ENCODE measurements at regions not wholly inside any gene's neighbourhood (a gene's known extent, or its start where the extent isn't known, plus 50 kb on each side); places are given as distances from the start of the nearest gene placed in this dataset.

GRCh38 chr4:155512817-155513216 lies 136.1 kb upstream of the MAP9 start:
- H4K20me1 ChIP-seq (ENCODE audit: insufficient read depth): no peaks in the 10 kb centered on the region
- H3K9me3 ChIP-seq (ENCODE audit: low read length): no peaks in the 10 kb centered on the region
- no peak overlapping the region for H3K27ac ChIP-seq (ENCODE audit: low read length)
- no peak for TF ChIP-seq TAF1 (IDR thresholded peaks at IDR 0.05; ENCODE audit: low read depth)
- no peak for TF ChIP-seq MXI1 (conservative IDR thresholded peaks at IDR 0.05; ENCODE audit: poor library complexity, severe bottlenecking)
- no peak for TF ChIP-seq CTCF (IDR thresholded peaks at IDR 0.05; ENCODE audit: poor library complexity, severe bottlenecking)
- no peak for TF ChIP-seq POLR2AphosphoS5 (IDR thresholded peaks at IDR 0.05)
- TF ChIP-seq EZH2 (IDR thresholded peaks at IDR 0.05; ENCODE audit: borderline replicate concordance, insufficient read depth, low read length, poor library complexity, severe bottlenecking): no peak
- TF ChIP-seq RAD21 (conservative IDR thresholded peaks at IDR 0.05): no peak
- no peak for TF ChIP-seq REST (IDR thresholded peaks at IDR 0.05; ENCODE audit: borderline replicate concordance)
- TF ChIP-seq SMC3 (conservative IDR thresholded peaks at IDR 0.05; ENCODE audit: poor library complexity): no peak
- no peak for TF ChIP-seq EP300 (conservative IDR thresholded peaks at IDR 0.05; ENCODE audit: poor library complexity, severe bottlenecking)
- no peaks in the 10 kb centered on the region for H3K79me2 ChIP-seq (replicated peaks; ENCODE audit: insufficient read depth, low read length)
- H3K36me3 ChIP-seq (ENCODE audit: insufficient read depth, low read length): no peaks in the 10 kb centered on the region
- H3F3A ChIP-seq (ENCODE audit: insufficient read depth, low read length, poor library complexity, severe bottlenecking): no peaks in the 10 kb centered on the region
- H3K27me3 ChIP-seq (ENCODE audit: insufficient read depth, low read depth, low read length): no peaks in the 10 kb centered on the region
- no peak overlapping the region for H3K4me3 ChIP-seq (ENCODE audit: low read length)
- H3K4me2 ChIP-seq (ENCODE audit: low read length): no peak overlapping the region
- H2AFZ ChIP-seq (ENCODE audit: low read depth, low read length): no peak overlapping the region
- no peak overlapping the region for H3K9ac ChIP-seq (ENCODE audit: low read length)
- no peaks in the 10 kb centered on the region for H3K9me2 ChIP-seq (ENCODE audit: insufficient read depth, low read length)

- TF ChIP-seq EZH2 (IDR thresholded peaks at IDR 0.05; ENCODE audit: borderline replicate concordance, insufficient read depth, low read length, poor library complexity, severe bottlenecking) (no peak), POLR2AphosphoS5 (IDR thresholded peaks at IDR 0.05) (no peak)
- Histone ChIP-seq H3K36me3 (ENCODE audit: insufficient read depth, low read length) (no peaks in the 10 kb centered on the region), H2AFZ (ENCODE audit: low read depth, low read length) (no peak overlapping the region), H3F3A (ENCODE audit: insufficient read depth, low read length, poor library complexity, severe bottlenecking) (no peaks in the 10 kb centered on the region), H4K20me1 (ENCODE audit: insufficient read depth) (no peaks in the 10 kb centered on the region), H3K4me2 (ENCODE audit: low read length) (no peak overlapping the region), H3K27ac (ENCODE audit: low read length) (no peak overlapping the region), H3K4me3 (ENCODE audit: low read length) (no peak overlapping the region), H3K27me3 (ENCODE audit: insufficient read depth, low read depth, low read length) (no peaks in the 10 kb centered on the region), H3K79me2 (replicated peaks; ENCODE audit: insufficient read depth, low read length) (no peaks in the 10 kb centered on the region), H3K9me2 (ENCODE audit: insufficient read depth, low read length) (no peaks in the 10 kb centered on the region), H3K9ac (ENCODE audit: low read length) (no peak overlapping the region), H3K9me3 (ENCODE audit: low read length) (no peaks in the 10 kb centered on the region)
These were observed 135.3 kb upstream of the MAP9 start for GRCh38 chr4:155512046-155512445.

GRCh38 chr4:155510771-155511170 lies 134.0 kb upstream of the MAP9 start:
- Histone ChIP-seq H3K9me2 (ENCODE audit: insufficient read depth, low read length) (no peaks in the 10 kb centered on the region), H2AFZ (ENCODE audit: low read depth, low read length) (no peak overlapping the region), H3K36me3 (ENCODE audit: insufficient read depth, low read length) (no peaks in the 10 kb centered on the region), H3K9me3 (ENCODE audit: low read length) (no peaks in the 10 kb centered on the region), H3K9ac (ENCODE audit: low read length) (no peak overlapping the region), H3K4me3 (ENCODE audit: low read length) (no peak overlapping the region), H3F3A (ENCODE audit: insufficient read depth, low read length, poor library complexity, severe bottlenecking) (no peaks in the 10 kb centered on the region), H3K79me2 (replicated peaks; ENCODE audit: insufficient read depth, low read length) (no peaks in the 10 kb centered on the region), H3K27ac (ENCODE audit: low read length) (no peak overlapping the region), H3K4me2 (ENCODE audit: low read length) (no peak overlapping the region), H4K20me1 (ENCODE audit: insufficient read depth) (no peaks in the 10 kb centered on the region), H3K27me3 (ENCODE audit: insufficient read depth, low read depth, low read length) (no peaks in the 10 kb centered on the region)
- TF ChIP-seq EP300 (conservative IDR thresholded peaks at IDR 0.05; ENCODE audit: poor library complexity, severe bottlenecking): no peak
- TF ChIP-seq RAD21 (conservative IDR thresholded peaks at IDR 0.05): no peak
- no peak for TF ChIP-seq EZH2 (IDR thresholded peaks at IDR 0.05; ENCODE audit: borderline replicate concordance, insufficient read depth, low read length, poor library complexity, severe bottlenecking)
- no peak for TF ChIP-seq SMC3 (conservative IDR thresholded peaks at IDR 0.05; ENCODE audit: poor library complexity)
- no peak for TF ChIP-seq MXI1 (conservative IDR thresholded peaks at IDR 0.05; ENCODE audit: poor library complexity, severe bottlenecking)
- no peak for TF ChIP-seq TAF1 (IDR thresholded peaks at IDR 0.05; ENCODE audit: low read depth)
- no peak for TF ChIP-seq POLR2AphosphoS5 (IDR thresholded peaks at IDR 0.05)
- TF ChIP-seq REST (IDR thresholded peaks at IDR 0.05; ENCODE audit: borderline replicate concordance): no peak
- TF ChIP-seq CTCF (IDR thresholded peaks at IDR 0.05; ENCODE audit: poor library complexity, severe bottlenecking): no peak

Data from neural cell (in vitro differentiated cells).